H1 (cell line): ENCODE measurements at regions not wholly inside any gene's neighbourhood (a gene's known extent, or its start where the extent isn't known, plus 50 kb on each side); places are given as distances from the start of the nearest gene placed in this dataset.

Experiments used
- CTCF ChIA-PET: fragments of 300-600 bp; sonication (Branson Sonifier 250); formaldehyde crosslinking; loops from one replicate; lab custom pipeline; 2021; ENCODE audit not compliant: partially characterized antibody; lab: Charles Lee
- POLR2A ChIA-PET: fragments of 300-600 bp; sonication (Branson Sonifier 250); formaldehyde crosslinking; loops from one replicate; lab custom pipeline; 2021; ENCODE audit warnings: inconsistent platforms; ENCODE audit not compliant: partially characterized antibody; lab: Charles Lee
- DNase-seq, 2 experiments: peaks; one replicate each; pipeline versions ENCODE4 v3.0.0 to v3.0.0-alpha.2; 2010 to 2022; ENCODE audit warnings: low spot score in 2 of 2, low read depth in 1 of 2, mixed read lengths in 1 of 2
- FAIRE-seq: peaks from 2 replicates; lab custom pipeline; 2011; peaks lifted over from hg19 to GRCh38; lab: Jason Lieb, UNC
- H2AFZ ChIP-seq: 2 replicates; pipeline ENCODE4 v1.8.1; 2012; ENCODE audit warnings: low read length, inconsistent platforms
- H2AK5ac ChIP-seq: 2 replicates; pipeline ENCODE4 v1.6.1; 2013; ENCODE audit warnings: low read depth, low read length
- H2BK120ac ChIP-seq: replicated peaks from 2 replicates; pipeline ENCODE3; 2013; ENCODE audit warnings: low read depth, low read length, inconsistent platforms
- H2BK12ac ChIP-seq: 2 replicates; pipeline ENCODE4 v1.6.1; 2013; ENCODE audit warnings: low read depth, low read length
- H2BK15ac ChIP-seq: 2 replicates; pipeline ENCODE4 v1.6.1; 2013; ENCODE audit warnings: low read length
- H2BK20ac ChIP-seq: 2 replicates; pipeline ENCODE4 v1.6.1; 2013; ENCODE audit warnings: low read length
- H2BK5ac ChIP-seq: 2 replicates; pipeline ENCODE4 v1.6.1; 2013; ENCODE audit warnings: low read depth, low read length
- H3K14ac ChIP-seq: 2 replicates; pipeline ENCODE4 v1.6.1; 2013; ENCODE audit warnings: inconsistent platforms; ENCODE audit not compliant: insufficient read length
- H3K18ac ChIP-seq: 2 replicates; pipeline ENCODE4 v1.6.1; 2013; ENCODE audit warnings: low read length; ENCODE audit errors: extremely low read depth
- H3K23ac ChIP-seq: 2 replicates; pipeline ENCODE4 v1.6.1; 2013; ENCODE audit warnings: inconsistent platforms; ENCODE audit not compliant: insufficient read length
- H3K23me2 ChIP-seq: 2 replicates; pipeline ENCODE4 v1.6.1; 2013; ENCODE audit warnings: low read depth, low read length
- H3K27ac ChIP-seq: 2 replicates; pipeline ENCODE4 v1.6.1; 2011; ENCODE audit warnings: low read depth, low read length, inconsistent platforms
- H3K27me3 ChIP-seq, 4 experiments: replicated peaks in 1 of 4; 1 replicate in 1 of 4; 2 replicates in 3 of 4; pipeline versions ENCODE4 v1.6.1 to v1.8.1; 2011 to 2013; ENCODE audit warnings: low read length in 3 of 4, mild to moderate bottlenecking in 3 of 4, inconsistent platforms in 2 of 4, mixed read lengths in 2 of 4, moderate library complexity in 1 of 4; ENCODE audit not compliant: control insufficient read depth in 3 of 4, insufficient read depth in 3 of 4; ENCODE audit errors: extremely low read depth in 1 of 4
- H3K36me3 ChIP-seq, 4 experiments: 2 replicates each; pipeline versions ENCODE4 v1.6.1 to v1.8.1; 2011 to 2013; ENCODE audit warnings: mild to moderate bottlenecking in 4 of 4, low read length in 3 of 4, moderate library complexity in 2 of 4, control low read depth in 1 of 4, inconsistent platforms in 1 of 4; ENCODE audit not compliant: insufficient read depth in 4 of 4, control insufficient read depth in 2 of 4
- H3K4ac ChIP-seq: replicated peaks from 2 replicates; pipeline ENCODE3; 2013; ENCODE audit warnings: low read length, low read depth, mixed read lengths, inconsistent platforms; ENCODE audit not compliant: insufficient read length
- H3K4me1 ChIP-seq, 4 experiments: replicated peaks in 1 of 4; 1 replicate in 1 of 4; 2 replicates in 3 of 4; pipeline versions ENCODE4 v1.6.1 to v1.8.1; 2011 to 2013; ENCODE audit warnings: low read length in 3 of 4, inconsistent platforms in 2 of 4, mixed read lengths in 1 of 4; ENCODE audit not compliant: insufficient read depth in 4 of 4, control insufficient read depth in 3 of 4
- H3K4me2 ChIP-seq, 2 experiments: 2 replicates each; pipeline versions ENCODE4 v1.6.1 to v1.8.1; 2011 to 2013; ENCODE audit warnings: low read depth in 2 of 2, low read length in 2 of 2, control low read depth in 1 of 2, inconsistent platforms in 1 of 2, mild to moderate bottlenecking in 1 of 2; ENCODE audit not compliant: insufficient read depth in 1 of 2
- H3K4me3 ChIP-seq, 4 experiments: fragments of 200-600, 300-600 bp in 1 of 4; sonication (generic), shearing (Covaris generic), sonication (Bioruptor Twin) in 1 of 4; 2 replicates each; pipeline versions ENCODE4 v1.5.1 to v1.8.1; 2011 to 2016; ENCODE audit warnings: low read length in 4 of 4, low read depth in 3 of 4, control low read depth in 2 of 4, inconsistent platforms in 2 of 4, mild to moderate bottlenecking in 2 of 4, mixed read lengths in 1 of 4, moderate library complexity in 1 of 4; ENCODE audit not compliant: insufficient read depth in 2 of 4; ENCODE audit errors: extremely low read depth in 1 of 4
- H3K56ac ChIP-seq: replicated peaks from 2 replicates; pipeline ENCODE3; 2013; ENCODE audit warnings: low read depth, mild to moderate bottlenecking, mixed read lengths, low read length, inconsistent platforms; ENCODE audit not compliant: insufficient read length
- H3K79me1 ChIP-seq: 2 replicates; pipeline ENCODE4 v1.6.1; 2013; ENCODE audit warnings: low read depth, low read length, control low read depth
- H3K79me2 ChIP-seq, 2 experiments: 2 replicates each; pipeline versions ENCODE4 v1.6.1 to v1.8.1; 2012 to 2013; ENCODE audit warnings: low read length in 2 of 2, mild to moderate bottlenecking in 2 of 2, inconsistent platforms in 1 of 2; ENCODE audit not compliant: insufficient read depth in 2 of 2, control insufficient read depth in 1 of 2
- H3K9ac ChIP-seq, 4 experiments: replicated peaks in 1 of 4; 1 replicate in 1 of 4; 2 replicates in 3 of 4; pipeline versions ENCODE4 v1.6.1 to v1.8.1; 2011 to 2013; ENCODE audit warnings: low read depth in 3 of 4, low read length in 3 of 4, control low read depth in 2 of 4, mild to moderate bottlenecking in 2 of 4, moderate library complexity in 2 of 4, inconsistent platforms in 1 of 4; ENCODE audit errors: extremely low read depth in 1 of 4
- H3K9me3 ChIP-seq, 2 experiments: 2 replicates each; pipeline versions ENCODE4 v1.6.1 to v1.8.1; 2012 to 2013; ENCODE audit warnings: mild to moderate bottlenecking in 2 of 2, moderate library complexity in 2 of 2, control low read depth in 1 of 2, inconsistent platforms in 1 of 2, low read depth in 1 of 2, low read length in 1 of 2, mixed read lengths in 1 of 2; ENCODE audit not compliant: insufficient read depth in 2 of 2
- H4K20me1 ChIP-seq, 2 experiments: replicated peaks in 1 of 2; 2 replicates each; pipeline versions ENCODE3 to v1.8.1; 2011 to 2013; ENCODE audit warnings: inconsistent platforms in 2 of 2, low read length in 2 of 2, mild to moderate bottlenecking in 1 of 2; ENCODE audit not compliant: insufficient read depth in 2 of 2, control insufficient read depth in 1 of 2
- H4K5ac ChIP-seq: 2 replicates; pipeline ENCODE4 v1.6.1; 2013; ENCODE audit warnings: low read length, low read depth, mixed read lengths, inconsistent platforms; ENCODE audit not compliant: insufficient read length
- H4K8ac ChIP-seq: 2 replicates; pipeline ENCODE4 v1.8.0; 2013; ENCODE audit warnings: mild to moderate bottlenecking, moderate library complexity, low read length, inconsistent platforms; ENCODE audit not compliant: insufficient read depth; ENCODE audit errors: extremely low read depth
- H4K91ac ChIP-seq: replicated peaks from 2 replicates; pipeline ENCODE3; 2013; ENCODE audit warnings: low read length, mixed read lengths, inconsistent platforms; ENCODE audit not compliant: insufficient read length
- TCF12 ChIP-seq: IDR thresholded peaks from 2 replicates; pipeline ENCODE4 v1.6.1; 2011; ENCODE audit warnings: low read depth, mild to moderate bottlenecking, low read length
- WGBS, 2 experiments: shearing (Covaris generic) in 1 of 2; methylation state at CpG; one replicate each; pipeline versions ENCODE4 v1.1.6 to v1.1.7; 2013 to 2015; ENCODE audit warnings: low lambda C conversion rate in 2 of 2, mixed read lengths in 2 of 2, inconsistent platforms in 1 of 2, low coverage in 1 of 2, missing lambda C conversion rate in 1 of 2; ENCODE audit not compliant: insufficient replicate concordance in 2 of 2, insufficient coverage in 1 of 2, insufficient read length in 1 of 2; ENCODE audit errors: extremely low coverage in 1 of 2, missing lambda C conversion rate in 1 of 2; 5-methylcytosine and 5-hydroxymethylcytosine counted together

GRCh38 chr10:3554121-3554522 lies 230.9 kb downstream of the KLF6 start:
- H2BK15ac ChIP-seq: no peak overlapping the region
- no peaks in the 10 kb centered on the region for H3K4me1 ChIP-seq
- H2BK12ac ChIP-seq: no peak overlapping the region
- no peak overlapping the region for H3K4me2 ChIP-seq
- ChIA-PET CTCF (no interaction called here), POLR2A (no interaction called here)
- H3K9ac ChIP-seq: no peak overlapping the region
- FAIRE-seq: no peak
- no peaks in the 10 kb centered on the region for H3K79me1 ChIP-seq
- no peak overlapping the region for H3K14ac ChIP-seq
- H3K9me3 ChIP-seq: no peaks in the 10 kb centered on the region
- no peak overlapping the region; the same call in 1 of the 2 replicates for H2BK5ac ChIP-seq
- H3K23ac ChIP-seq: no peak overlapping the region
- no peak overlapping the region for H3K4ac ChIP-seq
- 88% methylated on average over 10 of the region's 10 CpGs; no CpG with 5 or more reads in 1 of the 2 experiments for WGBS, 2 experiments
- H2AK5ac ChIP-seq: no peak overlapping the region
- H4K5ac ChIP-seq: no peak overlapping the region
- no peak for TF ChIP-seq TCF12
- TF ChIP-seq, all 59 proteins: peak for 0
- no peaks in the 10 kb centered on the region; the same call in 1 of the 2 replicates for H3K23me2 ChIP-seq
- H4K20me1 ChIP-seq: no peaks in the 10 kb centered on the region
- H3K79me2 ChIP-seq: no peaks in the 10 kb centered on the region
- no peak overlapping the region for H4K91ac ChIP-seq
- H3K27me3 ChIP-seq: no peaks in the 10 kb centered on the region
- H4K8ac ChIP-seq: peak overlapping the region; percentile 35; the same call in 1 of the 2 replicates
- H2BK20ac ChIP-seq: no peak overlapping the region
- no peak overlapping the region for H2BK120ac ChIP-seq
- H3K36me3 ChIP-seq: no peaks in the 10 kb centered on the region
- H3K4me3 ChIP-seq: no peak overlapping the region
- no peak for DNase-seq
- no peak overlapping the region for H3K27ac ChIP-seq
- peak overlapping the region; percentile 77 for H2AFZ ChIP-seq
- no peak overlapping the region for H3K18ac ChIP-seq
- H3K56ac ChIP-seq: no peak overlapping the region
